Right atrium auricular region (tissue), 2 donors: ENCODE measurements at regions not wholly inside any gene's neighbourhood (a gene's known extent, or its start where the extent isn't known, plus 50 kb on each side); places are given as distances from the start of the nearest gene placed in this dataset.
"Not testable (repeated sequence)": the region's sequence is repeated elsewhere in the genome, so short reads cannot be mapped to it uniquely, and the experiment has no call there.

Experiments
- DNase-seq: peaks from one replicate; pipeline ENCODE4 v3.0.0-alpha.2; 2019; ENCODE audit warnings: low spot score
- H3K27ac ChIP-seq, 2 donors: fragments of 200-600 bp; sonication (generic); 1 replicate in 1 of 2; 2 replicates in 1 of 2; pipeline ENCODE4 v1.5.1; 2016 to 2019
- H3K27me3 ChIP-seq, 2 donors: fragments of 200-600 bp; sonication (generic); one replicate each; pipeline versions ENCODE4 v1.5.1 to v1.6.0; 2017 to 2019
- H3K36me3 ChIP-seq: fragments of 200-600 bp; sonication (generic); one replicate; pipeline ENCODE4 v1.5.1; 2016
- H3K4me1 ChIP-seq, 2 donors: fragments of 200-600 bp; sonication (generic); one replicate each; pipeline versions ENCODE4 v1.5.1 to v1.6.0; 2017 to 2019
- H3K4me3 ChIP-seq, 2 donors: fragments of 200-600 bp; sonication (generic); 1 replicate in 1 of 2; 2 replicates in 1 of 2; pipeline ENCODE4 v1.5.1; 2017 to 2019; ENCODE audit warnings: mild to moderate bottlenecking in 1 of 2, moderate library complexity in 1 of 2
- H3K9me3 ChIP-seq, 2 donors: fragments of 200-600 bp; sonication (generic); one replicate each; pipeline ENCODE4 v1.5.1; 2019
- CTCF ChIP-seq, 2 donors: fragments of 200-600 bp; sonication (generic); IDR thresholded peaks; one replicate each; pipeline ENCODE4 v1.5.1; 2019; ENCODE audit warnings: antibody characterized with exemption in 2 of 2

GRCh38 chr2:89154247-89154682 lies 462.8 kb downstream of the RPIA start:
- not testable (repeated sequence) for H3K4me1 ChIP-seq, H3K4me3 ChIP-seq, H3K9me3 ChIP-seq, H3K27me3 ChIP-seq, H3K36me3 ChIP-seq, H3K27ac ChIP-seq, DNase-seq
- peak in 1 of 2 donors; percentile 25 for TF ChIP-seq CTCF (IDR thresholded peaks at IDR 0.05)

DNA sequence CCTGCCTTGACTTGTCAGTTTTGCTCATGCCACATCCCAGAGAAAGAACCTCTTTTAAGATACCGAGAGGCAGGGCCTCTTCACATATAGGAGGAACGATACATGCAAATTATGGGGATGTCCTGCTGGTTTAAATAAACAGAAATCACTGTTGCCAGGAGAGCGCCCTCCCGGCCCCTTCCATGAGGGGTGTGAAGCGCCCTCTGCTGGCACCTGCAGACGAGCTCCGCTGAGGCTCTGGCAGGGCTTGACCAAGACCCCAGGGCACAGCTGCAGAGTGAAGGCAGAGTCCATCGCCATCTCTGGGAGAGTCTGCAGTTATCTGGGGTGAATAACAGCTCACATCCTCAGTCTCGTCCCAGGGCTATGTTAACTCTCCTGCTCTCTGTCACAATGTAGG lies 468.8 kb downstream of the RPIA start:
- not testable (repeated sequence) for H3K4me1 ChIP-seq

GRCh38 chr2:89161626-89162025 lies 470.2 kb downstream of the RPIA start:
- H3K36me3 ChIP-seq, H3K9me3 ChIP-seq, H3K27ac ChIP-seq, DNase-seq, H3K4me1 ChIP-seq, H3K27me3 ChIP-seq, H3K4me3 ChIP-seq: not testable (repeated sequence)

More for the DNA sequence above, 468.8 kb downstream of the RPIA start:
- TF ChIP-seq CTCF (IDR thresholded peaks at IDR 0.05) = peak in 1 of 2 donors; percentile 31
- H3K4me3 ChIP-seq, DNase-seq, H3K36me3 ChIP-seq, H3K27me3 ChIP-seq, H3K9me3 ChIP-seq, H3K27ac ChIP-seq: not testable (repeated sequence)

DNA sequence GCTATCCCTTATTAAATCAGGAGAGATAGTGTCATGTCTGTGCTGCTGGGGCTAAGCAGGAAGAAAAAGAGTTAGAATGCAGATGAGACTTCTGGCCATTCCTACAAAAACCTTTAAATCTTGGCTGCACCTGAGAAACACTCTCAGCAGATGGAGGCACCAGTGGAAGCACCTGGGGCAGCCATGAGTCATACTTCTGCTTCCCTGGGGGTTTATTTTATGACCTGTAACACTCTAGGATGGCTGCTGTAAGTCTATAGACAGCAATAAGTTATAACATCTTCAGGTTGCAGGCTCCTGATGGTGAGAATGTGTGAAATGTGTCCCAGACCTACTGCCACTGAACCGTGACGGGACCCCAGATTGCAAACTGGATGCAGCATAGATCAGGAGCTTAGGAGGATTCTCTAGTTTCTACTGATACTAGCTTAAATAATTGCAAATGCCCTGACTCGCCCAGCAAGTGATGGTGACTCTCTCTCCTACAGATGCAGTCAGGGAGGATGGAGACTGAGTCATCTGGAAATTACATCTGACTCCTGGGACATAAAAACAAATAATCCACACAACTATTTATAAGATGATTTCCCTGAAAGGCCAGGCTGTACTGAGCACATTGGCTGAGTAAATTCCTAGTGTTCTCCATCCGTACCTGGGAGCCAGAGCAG lies 479.2 kb downstream of the RPIA start:
- not testable (repeated sequence) for H3K9me3 ChIP-seq, DNase-seq, H3K36me3 ChIP-seq, H3K4me1 ChIP-seq, H3K27me3 ChIP-seq, H3K27ac ChIP-seq, H3K4me3 ChIP-seq

DNA sequence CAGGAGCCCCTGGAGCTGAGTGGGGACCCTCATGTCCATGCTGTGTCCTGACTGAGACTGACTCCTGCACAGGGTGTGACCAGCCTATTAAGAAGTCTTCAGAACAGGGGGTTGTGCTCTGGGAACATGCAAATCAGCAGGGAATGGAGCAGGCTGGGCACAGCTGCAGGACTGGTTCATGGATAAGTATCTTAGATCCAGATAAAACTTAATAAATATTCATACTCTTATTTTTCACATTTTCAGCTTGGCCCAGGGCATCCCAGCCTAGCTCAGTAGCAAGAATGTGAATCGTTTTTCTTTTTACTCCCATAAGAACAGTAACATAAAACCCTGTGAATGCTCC lies 479.7 kb downstream of the RPIA start:
- not testable (repeated sequence) for H3K36me3 ChIP-seq, DNase-seq, H3K4me1 ChIP-seq, H3K27ac ChIP-seq, H3K4me3 ChIP-seq, H3K9me3 ChIP-seq, H3K27me3 ChIP-seq

- H3K4me1 ChIP-seq, H3K4me3 ChIP-seq, H3K9me3 ChIP-seq, DNase-seq, H3K36me3 ChIP-seq, H3K27ac ChIP-seq, H3K27me3 ChIP-seq: not testable (repeated sequence)
Observed at GRCh38 chr2:89177004-89177403, 485.5 kb downstream of the RPIA start.

DNA sequence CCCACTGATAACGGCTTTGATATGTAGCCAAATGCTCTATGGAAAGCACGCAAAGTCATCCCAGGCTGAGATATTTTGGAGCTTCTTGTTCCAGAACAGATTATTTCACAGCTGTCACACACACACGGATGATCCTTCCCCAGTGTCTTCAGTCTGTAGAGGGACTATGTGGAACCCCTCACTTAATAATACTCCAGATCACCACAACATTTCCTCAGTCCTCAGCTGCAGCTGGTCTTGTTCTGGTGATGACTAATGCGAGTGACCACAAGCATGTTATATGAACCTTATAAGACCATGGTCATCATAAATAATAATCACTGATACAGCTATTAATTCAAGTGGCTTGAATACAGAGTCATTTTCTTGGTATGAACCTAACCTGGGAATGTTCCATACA lies 490.7 kb downstream of the RPIA start:
- not testable (repeated sequence) for H3K27ac ChIP-seq, H3K36me3 ChIP-seq, H3K27me3 ChIP-seq, DNase-seq, H3K4me3 ChIP-seq, H3K9me3 ChIP-seq, H3K4me1 ChIP-seq

- DNase-seq = not testable (repeated sequence)
Observed at GRCh38 chr2:89184746-89185145, 493.3 kb downstream of the RPIA start.

DNA sequence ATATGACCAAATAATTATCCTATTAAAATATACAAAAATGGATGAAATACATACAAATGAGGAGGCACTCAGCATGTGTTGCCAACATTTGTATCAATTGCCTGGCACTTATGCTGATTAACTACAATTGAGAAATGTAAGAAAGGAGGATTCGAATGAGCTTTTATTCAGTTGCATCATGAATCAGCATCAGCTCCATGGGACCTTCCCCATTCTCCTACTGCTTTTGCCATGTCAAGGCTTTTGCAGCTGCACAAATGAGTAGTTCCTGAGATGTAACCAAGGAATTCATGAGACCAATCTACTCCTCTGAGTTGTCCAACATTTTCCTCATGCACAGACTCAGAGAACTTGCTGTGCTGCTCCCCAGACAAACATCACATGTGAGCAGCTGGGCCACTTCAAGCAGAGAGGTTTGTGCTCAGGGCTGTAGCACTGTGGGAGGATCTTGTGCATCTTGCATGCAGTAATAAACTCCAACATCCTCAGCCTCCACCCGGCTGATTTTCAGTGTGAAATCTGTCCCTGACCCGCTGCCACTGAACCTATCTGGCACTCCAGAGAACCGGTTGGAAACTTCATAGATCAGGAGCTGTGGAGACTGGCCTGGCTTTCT lies 504.3 kb downstream of the RPIA start:
- not testable (repeated sequence) for H3K4me1 ChIP-seq, DNase-seq, H3K4me3 ChIP-seq, H3K27ac ChIP-seq, H3K36me3 ChIP-seq, H3K27me3 ChIP-seq, H3K9me3 ChIP-seq

More at GRCh38 chr2:89184746-89185145, 493.3 kb downstream of the RPIA start:
- not testable (repeated sequence) for H3K9me3 ChIP-seq, H3K4me1 ChIP-seq, H3K27ac ChIP-seq, H3K36me3 ChIP-seq, H3K4me3 ChIP-seq, H3K27me3 ChIP-seq

DNA sequence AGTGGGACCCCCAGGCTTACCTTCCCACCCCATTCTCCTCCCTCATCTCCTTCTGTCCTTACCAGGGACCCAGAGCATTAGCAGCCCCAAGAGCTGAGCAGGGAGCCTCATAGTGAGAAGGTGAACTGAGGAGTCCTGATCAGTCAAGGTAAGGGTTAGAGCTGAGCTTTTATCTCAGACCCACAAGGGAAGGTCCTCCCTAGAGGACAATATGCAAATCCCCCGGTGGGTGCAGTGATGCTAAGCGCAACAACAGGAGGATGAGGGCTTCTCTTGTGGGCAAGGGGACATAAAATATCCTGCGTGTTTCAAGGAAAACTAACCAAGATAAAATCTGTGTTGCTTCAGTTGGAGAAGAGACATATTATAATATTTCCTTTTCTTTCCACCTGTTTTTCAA lies 505.2 kb downstream of the RPIA start:
- DNase-seq, H3K27ac ChIP-seq, H3K4me3 ChIP-seq, H3K9me3 ChIP-seq, H3K36me3 ChIP-seq, H3K27me3 ChIP-seq, H3K4me1 ChIP-seq: not testable (repeated sequence)

GRCh38 chr2:89198026-89198425 lies 506.6 kb downstream of the RPIA start:
- H3K27ac ChIP-seq, H3K9me3 ChIP-seq, DNase-seq, H3K4me3 ChIP-seq, H3K36me3 ChIP-seq, H3K27me3 ChIP-seq, H3K4me1 ChIP-seq: not testable (repeated sequence)

DNA sequence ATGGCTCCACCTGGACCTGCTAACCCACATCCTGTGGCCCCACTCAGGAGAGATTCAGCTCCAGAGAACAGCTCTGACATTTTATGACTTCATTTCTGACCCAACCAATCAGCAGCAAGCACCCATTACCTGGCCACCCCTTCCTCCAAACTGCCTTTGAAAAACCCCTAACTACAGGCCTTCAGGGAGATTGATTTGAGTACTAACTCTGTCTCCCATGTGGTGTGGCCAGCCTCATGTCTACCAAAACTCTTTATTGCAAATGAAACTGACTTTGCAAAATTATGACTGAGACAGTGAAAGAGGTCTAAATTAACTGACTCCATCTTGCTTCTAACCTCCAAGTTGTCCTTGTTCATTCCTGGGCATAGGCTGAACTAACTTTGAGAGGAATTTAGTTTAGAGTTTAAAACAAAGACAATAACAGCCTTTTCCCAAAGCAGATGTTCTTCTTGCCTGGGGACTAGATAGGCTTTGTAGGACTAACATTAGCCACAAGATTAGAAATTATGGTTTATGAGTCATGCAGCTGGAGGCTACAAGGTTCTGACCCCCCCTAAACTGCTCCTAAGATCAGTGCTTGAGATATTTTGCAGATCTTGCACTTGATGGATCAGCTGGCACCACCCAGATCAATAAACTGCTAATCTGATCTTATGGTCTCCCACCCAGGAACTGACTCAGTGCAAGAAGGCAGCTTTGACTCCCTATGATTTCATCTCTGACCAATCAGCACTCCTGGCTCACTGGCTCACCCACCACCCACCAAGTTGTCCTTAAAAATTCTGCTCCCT lies 508.2 kb downstream of the RPIA start:
- H3K4me1 ChIP-seq, H3K36me3 ChIP-seq, H3K27me3 ChIP-seq, DNase-seq, H3K9me3 ChIP-seq, H3K4me3 ChIP-seq, H3K27ac ChIP-seq: not testable (repeated sequence)

GRCh38 chr2:89200247-89200527 lies 508.7 kb downstream of the RPIA start:
- H3K27ac ChIP-seq, H3K4me1 ChIP-seq, H3K9me3 ChIP-seq, H3K36me3 ChIP-seq, H3K4me3 ChIP-seq, DNase-seq, H3K27me3 ChIP-seq: not testable (repeated sequence)
